Body of pancreas (tissue), 4 donors: ENCODE measurements at regions not wholly inside any gene's neighbourhood (a gene's known extent, or its start where the extent isn't known, plus 50 kb on each side); places are given as distances from the start of the nearest gene placed in this dataset.

Experiments
- CTCF ChIP-seq, 7 experiments: fragments of 450-650 bp in 4 of 7; fragments of 200-600 bp in 3 of 7; sonication (generic) in 3 of 7; IDR thresholded peaks; one replicate each; pipeline ENCODE4 v1.5.1; 2016 to 2019; ENCODE audit warnings: antibody characterized with exemption in 7 of 7
- POLR2A ChIP-seq, 3 donors: fragments of 450-650 bp; IDR thresholded peaks; one replicate each; pipeline ENCODE4 v1.6.1; 2016; ENCODE audit warnings: antibody characterized with exemption in 3 of 3, mild to moderate bottlenecking in 2 of 3

DNA sequence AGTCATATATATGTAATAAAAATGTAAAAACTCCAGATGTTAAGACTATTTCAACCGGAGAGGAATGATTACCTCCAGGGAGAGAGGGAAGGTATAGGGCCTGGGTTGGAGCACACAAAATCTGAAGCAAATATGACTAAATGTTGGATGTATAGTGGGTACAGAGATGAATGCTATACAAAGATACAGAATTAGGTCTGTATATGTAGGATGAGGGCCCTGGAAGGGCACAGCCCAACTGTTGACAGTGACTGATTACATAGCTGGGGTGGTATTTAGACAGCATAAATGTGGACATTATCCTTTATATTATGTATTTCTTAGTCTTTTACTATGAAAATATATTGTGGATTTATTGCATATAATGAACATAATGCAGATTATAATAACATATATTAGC lies 94.4 kb upstream of the SPATA12 start:
- TF ChIP-seq CTCF (IDR thresholded peaks at IDR 0.05) (no peak), POLR2A (IDR thresholded peaks at IDR 0.05) (no peak)
